Limb (tissue), 2 donors: ENCODE measurements at regions not wholly inside any gene's neighbourhood (a gene's known extent, or its start where the extent isn't known, plus 50 kb on each side); places are given as distances from the start of the nearest gene placed in this dataset.
"Not testable (repeated sequence)": the region's sequence is repeated elsewhere in the genome, so short reads cannot be mapped to it uniquely, and the experiment has no call there.

Experiments
- DNase-seq, 2 donors: peaks; one replicate each; pipeline ENCODE4 v3.0.0-alpha.2; 2016; ENCODE audit errors: extremely low spot score in 2 of 2

DNA sequence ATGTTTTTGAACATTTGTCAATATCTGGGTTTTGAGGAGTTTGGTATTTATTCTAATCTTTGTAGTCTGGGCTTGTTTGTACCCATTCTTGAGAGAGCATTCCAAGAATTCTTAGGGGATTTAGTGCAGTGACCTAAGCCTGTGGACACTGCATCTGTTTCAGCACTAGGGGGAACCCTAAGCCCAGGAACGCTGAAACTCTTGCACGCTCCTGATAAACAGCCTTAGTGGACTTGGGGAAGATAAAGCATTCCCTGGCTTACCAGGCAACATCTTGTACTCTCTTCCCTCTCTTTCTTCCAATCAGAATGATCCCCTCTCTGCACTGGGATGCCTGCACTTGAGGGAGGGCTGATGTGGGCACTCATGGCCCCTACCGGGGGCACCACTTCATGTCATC is 654.9 kb upstream of the HTR2C start:
- no peak for DNase-seq

- no peak for DNase-seq
These were observed 663.2 kb upstream of the HTR2C start for GRCh38 chrX:113920661-113921060.

DNA sequence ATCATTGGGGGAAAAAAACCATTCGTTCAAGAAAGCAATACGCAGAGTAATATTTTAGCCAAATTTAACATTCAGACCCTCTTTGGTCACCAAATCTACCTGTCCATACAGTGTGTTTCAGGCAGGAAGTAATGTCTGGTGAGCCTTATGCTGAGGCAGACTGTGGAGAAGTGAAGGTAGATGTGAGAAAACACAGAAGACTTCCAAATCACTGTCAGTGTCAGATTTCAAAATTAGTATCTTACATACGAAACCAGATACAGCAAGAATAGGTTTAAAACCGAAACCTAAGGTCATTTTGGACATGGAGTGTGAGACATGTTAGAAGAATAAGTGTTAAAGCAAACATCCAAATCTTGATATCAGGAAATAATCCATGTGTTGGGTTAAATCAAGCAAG is 664.5 kb upstream of the HTR2C start:
- no peak for DNase-seq

GRCh38 chrX:113906168-113906567 is 677.7 kb upstream of the HTR2C start:
- DNase-seq = peak in 1 of 2 donors; percentile 30

DNA sequence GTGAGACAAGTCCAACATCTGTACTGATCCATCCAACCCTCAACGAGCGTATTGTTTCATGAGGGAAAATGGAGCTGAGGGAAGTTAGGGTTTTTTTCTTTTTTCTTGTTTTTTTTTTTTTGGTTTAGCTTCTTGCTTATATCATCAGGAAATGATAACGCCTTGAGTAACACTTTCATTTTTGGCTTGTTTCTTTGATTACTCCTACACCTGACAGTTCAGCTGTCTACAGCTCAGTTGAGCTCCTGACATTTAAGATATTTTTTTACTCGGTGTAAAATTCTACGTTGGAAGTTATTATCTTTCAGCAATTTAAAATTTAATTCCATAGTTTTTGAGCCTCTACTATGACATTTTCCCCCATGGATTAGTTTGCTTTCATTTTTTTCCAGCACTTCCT is 691.0 kb upstream of the HTR2C start:
- no peak for DNase-seq

GRCh38 chrX:113892401-113892800 is 691.5 kb upstream of the HTR2C start:
- no peak for DNase-seq

GRCh38 chrX:113873056-113873455 is 710.8 kb upstream of the HTR2C start:
- no peak for DNase-seq

- no peak for DNase-seq
These were observed 715.2 kb upstream of the HTR2C start for GRCh38 chrX:113868711-113869110.

- DNase-seq = no peak
These were observed 715.7 kb upstream of the HTR2C start for GRCh38 chrX:113868177-113868576.

DNA sequence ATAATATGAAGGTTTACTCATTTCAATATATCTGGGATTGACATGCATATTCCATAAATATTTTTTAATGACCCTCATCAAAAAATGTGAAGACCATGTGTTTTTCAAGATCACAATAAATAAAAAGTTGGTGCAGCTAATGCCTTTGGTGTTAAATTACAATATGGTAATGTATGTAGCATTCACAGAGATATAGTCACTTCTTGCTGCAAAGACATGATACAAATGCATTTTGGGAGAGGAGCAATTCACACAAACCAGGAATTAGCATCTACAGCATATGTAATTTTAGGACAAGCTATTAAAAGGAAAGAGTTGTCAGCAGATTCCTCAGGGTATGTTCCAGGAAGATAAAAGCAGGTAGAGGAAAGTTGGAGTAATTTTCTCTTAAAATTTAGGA is 734.5 kb upstream of the HTR2C start:
- no peak for DNase-seq

- DNase-seq = no peak
These were observed 750.5 kb upstream of the HTR2C start for GRCh38 chrX:113833096-113834055.

DNA sequence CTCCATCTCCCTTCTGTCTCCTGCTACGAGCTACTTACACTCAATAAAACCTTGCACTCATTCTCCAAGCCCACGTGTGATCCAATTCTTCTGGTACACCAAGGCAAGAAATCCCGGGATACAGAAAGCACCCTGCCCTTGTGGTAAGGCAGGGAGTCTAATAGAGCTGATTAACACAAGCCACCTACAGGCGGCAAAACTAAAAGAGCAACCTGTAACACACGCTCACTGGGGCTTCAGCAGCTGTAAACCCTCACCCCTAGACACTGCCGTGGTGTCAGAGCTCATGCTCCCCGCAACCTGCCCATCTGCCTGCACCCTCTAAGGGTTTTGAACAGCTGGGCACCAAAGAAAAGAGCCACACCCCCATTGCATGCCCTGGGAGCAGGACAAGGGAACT is 755.4 kb upstream of the HTR2C start:
- DNase-seq = no peak

DNA sequence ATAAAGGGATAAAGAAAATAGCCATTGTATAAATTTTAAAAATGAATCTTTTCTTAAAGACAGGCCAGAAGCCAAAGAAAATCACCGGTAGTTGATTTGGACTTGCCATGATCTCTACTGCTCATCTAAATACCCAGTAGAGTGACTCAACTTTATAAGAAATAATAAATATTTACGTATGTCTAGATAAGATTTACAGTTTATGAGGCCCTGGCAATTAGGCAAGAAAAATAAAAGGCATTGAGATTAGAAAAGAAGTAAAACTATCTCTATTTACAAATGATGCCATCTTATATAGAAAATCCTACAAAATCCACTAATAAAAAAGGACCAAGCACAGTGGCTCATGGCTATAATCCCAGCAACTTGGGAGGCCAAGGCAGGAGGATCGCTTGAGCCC is 765.5 kb upstream of the HTR2C start:
- no peak for DNase-seq

- no peak for DNase-seq
These were observed 779.1 kb upstream of the HTR2C start for GRCh38 chrX:113804819-113805218.

DNA sequence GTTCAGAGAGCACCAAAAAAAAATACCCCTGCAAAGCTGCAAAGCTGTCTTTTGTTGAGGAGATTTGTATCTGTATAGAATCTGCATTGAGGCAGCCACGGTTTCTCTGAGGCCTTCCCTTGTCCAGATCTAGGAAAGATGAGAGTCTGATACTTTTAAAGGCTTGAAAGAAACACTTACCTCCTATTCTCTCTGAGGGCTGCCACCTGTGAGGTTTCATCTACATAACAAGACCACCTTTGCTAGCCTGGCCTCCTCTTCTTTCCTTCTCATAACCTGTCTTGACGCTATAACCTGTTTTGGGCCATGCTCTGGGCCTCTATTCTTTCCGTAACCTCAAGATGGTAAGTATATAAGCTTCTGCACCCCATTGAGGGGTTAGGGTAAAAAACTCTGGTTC is 779.6 kb upstream of the HTR2C start:
- no peak for DNase-seq

GRCh38 chrX:113802837-113803236 is 781.0 kb upstream of the HTR2C start:
- no peak for DNase-seq

DNA sequence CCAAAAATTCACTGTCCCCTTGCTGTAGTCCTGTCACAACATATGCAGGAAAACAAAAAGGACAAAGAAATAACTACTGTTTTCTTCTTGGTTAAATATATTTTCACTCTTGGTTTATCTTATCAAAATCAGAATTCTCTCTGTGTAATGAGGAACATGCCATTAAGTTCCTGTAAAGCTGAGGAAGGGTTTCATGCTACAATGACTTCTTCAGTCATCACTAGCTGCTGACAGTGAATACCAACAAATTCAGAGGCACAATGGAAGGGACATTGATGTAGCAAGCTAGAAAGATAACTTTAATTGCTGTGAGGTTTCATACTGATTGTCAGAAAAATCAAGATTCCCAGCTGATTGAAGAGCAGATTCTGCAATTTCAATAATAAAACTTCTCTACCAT is 782.9 kb upstream of the HTR2C start:
- no peak for DNase-seq

DNA sequence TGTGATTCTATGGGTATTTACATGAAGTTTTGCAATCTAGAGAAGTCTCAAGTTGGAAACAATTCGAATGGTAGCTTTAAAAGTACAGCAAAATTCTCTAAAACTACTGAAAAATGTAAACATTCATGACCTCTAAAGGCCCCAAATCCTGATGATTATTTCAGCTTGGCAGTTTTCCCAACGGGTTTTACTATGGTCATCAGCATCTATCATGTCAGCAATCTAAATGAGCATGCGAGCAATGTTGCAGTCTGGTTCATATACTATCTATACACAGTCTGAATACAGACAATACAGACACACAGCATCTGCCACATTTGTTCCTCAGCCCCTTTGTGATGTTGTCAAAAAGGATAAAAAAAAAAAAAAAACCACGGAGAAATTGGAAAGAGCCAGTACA is 790.3 kb upstream of the HTR2C start:
- DNase-seq = no peak

- no peak for DNase-seq
These were observed 792.9 kb upstream of the HTR2C start for GRCh38 chrX:113790987-113791386.

- not testable (repeated sequence) for DNase-seq
These were observed 799.1 kb upstream of the HTR2C start for GRCh38 chrX:113784754-113785153.

DNA sequence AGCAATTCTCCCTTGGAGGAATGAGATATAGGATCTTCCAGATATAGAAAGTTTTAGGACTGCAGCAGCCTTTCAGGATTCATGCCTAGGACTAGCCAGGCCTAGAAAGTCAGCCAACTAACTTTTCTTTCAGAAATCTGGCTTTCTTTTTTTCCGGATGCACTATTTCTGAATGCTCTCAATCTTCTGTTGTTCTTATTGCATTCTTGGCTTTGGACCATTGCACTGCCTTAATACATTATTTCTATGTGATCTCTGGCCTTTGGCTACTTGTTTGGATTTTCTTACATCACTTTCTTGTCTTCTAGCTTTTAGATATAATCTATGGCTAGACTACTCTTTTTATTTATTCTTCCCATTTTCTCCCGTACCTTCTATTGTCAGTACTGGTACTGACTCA is 813.1 kb upstream of the HTR2C start:
- DNase-seq = no peak

DNA sequence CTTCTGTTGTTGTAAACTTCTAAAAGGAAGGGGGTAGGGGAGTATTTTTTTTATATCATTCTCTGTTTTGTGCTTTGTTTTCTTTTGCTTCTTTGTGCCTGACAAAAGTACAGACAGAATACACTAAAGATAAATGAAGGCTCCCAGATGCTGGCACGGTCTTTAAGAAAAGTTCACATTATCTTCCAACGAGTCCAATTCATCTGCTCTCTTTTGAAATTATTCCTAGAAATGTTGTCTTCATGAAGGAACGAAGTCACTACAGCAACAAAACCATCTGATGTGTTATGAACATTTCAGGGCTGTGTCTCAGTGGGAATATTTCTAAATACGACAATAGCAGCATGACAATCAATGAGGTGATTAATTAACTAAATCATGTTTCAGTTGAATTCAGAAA is 813.8 kb upstream of the HTR2C start:
- no peak for DNase-seq

DNA sequence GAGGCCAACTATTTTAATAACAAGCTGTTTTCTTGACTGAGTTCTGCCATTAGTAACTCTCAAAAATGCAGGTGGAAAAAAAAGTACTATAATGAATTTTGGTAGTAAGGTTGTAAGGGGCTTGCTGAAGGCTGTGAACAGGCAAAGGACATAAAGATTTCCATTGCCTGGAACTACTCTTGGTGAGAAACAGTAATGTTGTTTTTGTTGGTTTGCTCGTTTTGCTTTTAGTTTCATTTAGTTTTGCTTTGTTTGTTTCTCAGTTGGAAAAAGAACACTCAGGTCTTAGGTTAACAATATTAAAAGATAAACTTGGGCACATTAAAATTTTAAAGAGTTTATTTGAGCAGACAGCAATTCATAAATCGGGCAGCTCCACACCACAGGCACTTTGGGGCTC is 824.5 kb upstream of the HTR2C start:
- DNase-seq = no peak
